ENCODE measurements at regions not wholly inside any gene's neighbourhood (a gene's known extent, or its start where the extent isn't known, plus 50 kb on each side); places are given as distances from the start of the nearest gene placed in this dataset.

DNA sequence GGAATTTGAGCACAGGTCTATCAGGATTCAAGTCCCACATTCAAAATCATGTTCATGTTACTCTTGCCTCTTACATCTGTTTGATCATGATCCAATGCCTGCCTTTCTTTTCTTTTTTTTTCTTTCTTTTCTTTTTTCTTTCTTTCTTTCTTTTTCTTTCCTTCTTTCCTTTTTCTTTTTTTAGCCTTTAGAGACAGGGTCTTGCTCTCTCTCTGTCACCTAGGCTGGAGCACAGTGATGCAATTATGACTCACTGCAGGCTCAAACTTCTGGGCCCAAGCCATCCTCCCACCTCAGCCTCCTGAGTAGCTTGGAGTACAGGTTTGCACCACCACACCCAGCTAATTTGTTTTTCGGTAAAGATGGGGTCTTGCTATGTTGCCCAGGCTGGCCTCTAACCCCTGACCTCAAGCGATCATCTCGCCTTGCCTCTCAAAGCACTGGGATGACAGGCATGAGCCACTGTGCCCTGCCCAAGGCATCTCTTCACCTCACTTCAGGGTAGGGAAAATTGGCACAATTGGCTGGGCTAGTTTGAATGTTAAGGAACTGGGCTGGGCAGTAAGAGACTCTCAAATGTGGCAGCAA is 359.2 kb downstream of the FBXW7 start:
- Histone ChIP-seq H3K4me1 (ENCODE audit: insufficient read depth, poor library complexity, severe bottlenecking) (no peaks in the 10 kb centered on the region), H3K27me3 (ENCODE audit: insufficient read depth, poor library complexity, severe bottlenecking) (no peaks in the 10 kb centered on the region), H3K27ac (ENCODE audit: poor library complexity, severe bottlenecking) (no peak overlapping the region), H3K36me3 (ENCODE audit: low read depth) (no peaks in the 10 kb centered on the region), H3K9me3 (ENCODE audit: severe bottlenecking) (no peaks in the 10 kb centered on the region), H3K4me3 (ENCODE audit: severe bottlenecking) (no peak overlapping the region)
- ATAC-seq (ENCODE audit: low read depth) (no peak), DNase-seq (ENCODE audit: low spot score) (no peak)
- TF ChIP-seq, protein P1, sequence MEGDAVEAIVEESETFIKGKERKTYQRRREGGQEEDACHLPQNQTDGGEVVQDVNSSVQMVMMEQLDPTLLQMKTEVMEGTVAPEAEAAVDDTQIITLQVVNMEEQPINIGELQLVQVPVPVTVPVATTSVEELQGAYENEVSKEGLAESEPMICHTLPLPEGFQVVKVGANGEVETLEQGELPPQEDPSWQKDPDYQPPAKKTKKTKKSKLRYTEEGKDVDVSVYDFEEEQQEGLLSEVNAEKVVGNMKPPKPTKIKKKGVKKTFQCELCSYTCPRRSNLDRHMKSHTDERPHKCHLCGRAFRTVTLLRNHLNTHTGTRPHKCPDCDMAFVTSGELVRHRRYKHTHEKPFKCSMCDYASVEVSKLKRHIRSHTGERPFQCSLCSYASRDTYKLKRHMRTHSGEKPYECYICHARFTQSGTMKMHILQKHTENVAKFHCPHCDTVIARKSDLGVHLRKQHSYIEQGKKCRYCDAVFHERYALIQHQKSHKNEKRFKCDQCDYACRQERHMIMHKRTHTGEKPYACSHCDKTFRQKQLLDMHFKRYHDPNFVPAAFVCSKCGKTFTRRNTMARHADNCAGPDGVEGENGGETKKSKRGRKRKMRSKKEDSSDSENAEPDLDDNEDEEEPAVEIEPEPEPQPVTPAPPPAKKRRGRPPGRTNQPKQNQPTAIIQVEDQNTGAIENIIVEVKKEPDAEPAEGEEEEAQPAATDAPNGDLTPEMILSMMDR (IDR thresholded peaks at IDR 0.05; ENCODE audit: poor library complexity, severe bottlenecking) = no peak

DNA sequence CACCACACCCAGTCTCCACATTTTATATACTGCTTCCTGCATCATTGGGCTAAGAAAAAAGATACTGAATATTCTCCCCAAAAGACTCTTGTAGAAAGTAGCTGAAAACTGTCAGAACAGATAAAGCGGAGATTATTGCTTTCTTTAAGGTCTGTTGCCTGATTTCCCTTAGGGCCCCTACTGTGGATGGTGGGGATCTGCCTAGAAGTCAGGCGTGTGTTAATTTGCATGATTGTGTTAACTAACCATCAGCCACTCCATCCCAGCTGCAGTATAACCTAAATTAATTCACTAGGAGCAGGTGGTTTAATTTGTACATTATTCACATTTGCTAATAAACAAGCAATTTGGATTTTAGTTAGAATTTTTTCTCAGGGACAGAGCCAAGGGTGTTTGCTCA is 360.3 kb downstream of the FBXW7 start:
- TF ChIP-seq, protein P1 (IDR thresholded peaks at IDR 0.05; ENCODE audit: poor library complexity, severe bottlenecking) = no peak
- Histone ChIP-seq H3K4me3 (ENCODE audit: severe bottlenecking) (no peak overlapping the region), H3K27me3 (ENCODE audit: insufficient read depth, poor library complexity, severe bottlenecking) (no peaks in the 10 kb centered on the region), H3K36me3 (ENCODE audit: low read depth) (no peaks in the 10 kb centered on the region), H3K9me3 (ENCODE audit: severe bottlenecking) (no peaks in the 10 kb centered on the region), H3K4me1 (ENCODE audit: insufficient read depth, poor library complexity, severe bottlenecking) (no peaks in the 10 kb centered on the region), H3K27ac (ENCODE audit: poor library complexity, severe bottlenecking) (no peak overlapping the region)
- no peak for ATAC-seq (ENCODE audit: low read depth)
- no peak for DNase-seq (ENCODE audit: low spot score)

DNA sequence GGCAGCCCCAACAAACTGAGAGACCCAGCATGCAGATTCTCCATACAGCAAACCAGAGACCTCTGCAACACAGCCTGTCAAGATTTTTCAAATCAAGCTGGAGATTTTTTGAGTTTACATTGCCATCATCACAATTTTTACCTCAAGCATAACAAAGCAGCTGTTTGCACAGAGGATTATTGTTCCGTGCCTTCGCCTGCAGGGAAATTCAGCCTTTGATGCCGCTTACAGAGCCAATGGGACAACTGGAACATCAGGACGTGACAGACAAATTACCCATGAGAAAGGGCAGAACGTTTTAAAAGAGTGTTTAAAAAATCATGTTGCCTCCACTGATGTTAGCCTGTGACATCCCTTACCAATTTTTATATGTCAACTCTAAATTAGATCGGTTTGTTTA is 363.7 kb downstream of the FBXW7 start:
- H3K9me3 ChIP-seq (ENCODE audit: severe bottlenecking) = no peaks in the 10 kb centered on the region
- ATAC-seq (ENCODE audit: low read depth) (no peak), DNase-seq (ENCODE audit: low spot score) (no peak)
- TF ChIP-seq, protein P1 (IDR thresholded peaks at IDR 0.05; ENCODE audit: poor library complexity, severe bottlenecking) = no peak
- H3K4me1 ChIP-seq (ENCODE audit: insufficient read depth, poor library complexity, severe bottlenecking) = no peaks in the 10 kb centered on the region
- H3K27ac ChIP-seq (ENCODE audit: poor library complexity, severe bottlenecking) = no peak overlapping the region
- no peaks in the 10 kb centered on the region for H3K27me3 ChIP-seq (ENCODE audit: insufficient read depth, poor library complexity, severe bottlenecking)
- H3K4me3 ChIP-seq (ENCODE audit: severe bottlenecking) = no peak overlapping the region
- no peaks in the 10 kb centered on the region for H3K36me3 ChIP-seq (ENCODE audit: low read depth)

DNA sequence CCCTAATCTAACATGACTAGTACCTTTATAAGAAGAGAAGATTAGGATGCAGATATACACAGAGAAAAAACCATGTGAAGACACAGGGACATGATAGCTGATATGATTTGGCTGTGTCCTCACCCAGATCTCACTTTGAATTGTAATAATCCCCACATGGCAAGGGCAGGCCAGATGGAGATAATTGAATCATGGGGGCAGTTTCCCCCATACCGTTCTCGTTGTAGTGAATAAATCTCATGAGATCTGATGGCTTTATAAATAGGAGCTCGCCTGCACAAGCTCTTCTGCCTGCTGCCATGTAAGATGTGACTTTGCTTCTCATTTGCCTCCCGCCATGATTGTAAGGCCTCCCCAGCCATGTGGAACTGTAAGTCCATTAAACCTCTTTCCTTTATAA is 364.3 kb downstream of the FBXW7 start:
- no peaks in the 10 kb centered on the region for H3K27me3 ChIP-seq (ENCODE audit: insufficient read depth, poor library complexity, severe bottlenecking)
- no peaks in the 10 kb centered on the region for H3K36me3 ChIP-seq (ENCODE audit: low read depth)
- no peaks in the 10 kb centered on the region for H3K4me1 ChIP-seq (ENCODE audit: insufficient read depth, poor library complexity, severe bottlenecking)
- ATAC-seq (ENCODE audit: low read depth) (no peak), DNase-seq (ENCODE audit: low spot score) (no peak)
- H3K9me3 ChIP-seq (ENCODE audit: severe bottlenecking) = no peaks in the 10 kb centered on the region
- TF ChIP-seq, protein P1 (IDR thresholded peaks at IDR 0.05; ENCODE audit: poor library complexity, severe bottlenecking) = no peak
- H3K27ac ChIP-seq (ENCODE audit: poor library complexity, severe bottlenecking) = no peak overlapping the region
- H3K4me3 ChIP-seq (ENCODE audit: severe bottlenecking) = no peak overlapping the region

GRCh38 chr4:152169683-152170082 is 366.2 kb downstream of the FBXW7 start:
- Histone ChIP-seq H3K9me3 (ENCODE audit: severe bottlenecking) (no peaks in the 10 kb centered on the region), H3K4me1 (ENCODE audit: insufficient read depth, poor library complexity, severe bottlenecking) (peaks cover 3% of the 10 kb centered on the region), H3K27me3 (ENCODE audit: insufficient read depth, poor library complexity, severe bottlenecking) (no peaks in the 10 kb centered on the region), H3K27ac (ENCODE audit: poor library complexity, severe bottlenecking) (no peak overlapping the region), H3K36me3 (ENCODE audit: low read depth) (no peaks in the 10 kb centered on the region), H3K4me3 (ENCODE audit: severe bottlenecking) (no peak overlapping the region)
- TF ChIP-seq, protein P1 (IDR thresholded peaks at IDR 0.05; ENCODE audit: poor library complexity, severe bottlenecking) = no peak
- no peak for DNase-seq (ENCODE audit: low spot score)
- ATAC-seq (ENCODE audit: low read depth) = no peak
